ENCODE measurements at regions not wholly inside any gene's neighbourhood (a gene's known extent, or its start where the extent isn't known, plus 50 kb on each side); places are given as distances from the start of the nearest gene placed in this dataset.

DNA sequence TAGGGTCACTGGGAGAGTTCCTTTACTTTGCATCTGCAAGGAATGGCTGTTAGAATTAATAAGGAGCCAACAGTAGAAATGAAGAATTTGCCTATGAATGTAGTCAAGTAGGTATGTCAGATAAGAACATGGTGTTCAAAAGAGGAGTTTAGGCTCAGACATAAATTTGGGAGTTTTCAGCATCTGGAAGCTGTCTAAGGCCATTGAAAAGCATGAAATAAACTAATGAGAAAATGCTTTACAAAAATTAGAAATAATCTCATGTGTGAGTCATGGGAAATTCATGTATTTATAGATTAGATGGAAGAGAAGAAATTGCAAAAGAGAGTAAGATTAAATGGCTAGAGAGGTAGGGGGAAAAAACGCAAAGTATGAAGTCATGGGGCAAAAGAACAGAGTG, 201.9 kb downstream of the DIPK2A start:
- no peak overlapping the region for H2AFZ ChIP-seq (ENCODE audit: low read depth, low read length)
- H3F3A ChIP-seq (ENCODE audit: insufficient read depth, low read length, poor library complexity, severe bottlenecking): no peaks in the 10 kb centered on the region
- H3K27ac ChIP-seq (ENCODE audit: low read length): no peak overlapping the region
- no peaks in the 10 kb centered on the region for H3K36me3 ChIP-seq (ENCODE audit: insufficient read depth, low read length)
- H3K4me2 ChIP-seq (ENCODE audit: low read length): no peak overlapping the region
- H3K9ac ChIP-seq (ENCODE audit: low read length): no peak overlapping the region
- H3K27me3 ChIP-seq (ENCODE audit: insufficient read depth, low read depth, low read length): no peaks in the 10 kb centered on the region
- no peak for TF ChIP-seq POLR2AphosphoS5 (IDR thresholded peaks at IDR 0.05)
- TF ChIP-seq TAF1 (IDR thresholded peaks at IDR 0.05; ENCODE audit: low read depth): no peak
- TF ChIP-seq EP300 (conservative IDR thresholded peaks at IDR 0.05; ENCODE audit: poor library complexity, severe bottlenecking): no peak
- TF ChIP-seq EZH2 (IDR thresholded peaks at IDR 0.05; ENCODE audit: borderline replicate concordance, insufficient read depth, low read length, poor library complexity, severe bottlenecking): no peak
- no peak for TF ChIP-seq SMC3 (conservative IDR thresholded peaks at IDR 0.05; ENCODE audit: poor library complexity)
- H3K79me2 ChIP-seq (replicated peaks; ENCODE audit: insufficient read depth, low read length): no peaks in the 10 kb centered on the region
- no peaks in the 10 kb centered on the region for H3K9me2 ChIP-seq (ENCODE audit: insufficient read depth, low read length)
- H4K20me1 ChIP-seq (ENCODE audit: insufficient read depth): no peaks in the 10 kb centered on the region
- H3K9me3 ChIP-seq (ENCODE audit: low read length): no peaks in the 10 kb centered on the region
- H3K4me3 ChIP-seq (ENCODE audit: low read length): no peak overlapping the region

DNA sequence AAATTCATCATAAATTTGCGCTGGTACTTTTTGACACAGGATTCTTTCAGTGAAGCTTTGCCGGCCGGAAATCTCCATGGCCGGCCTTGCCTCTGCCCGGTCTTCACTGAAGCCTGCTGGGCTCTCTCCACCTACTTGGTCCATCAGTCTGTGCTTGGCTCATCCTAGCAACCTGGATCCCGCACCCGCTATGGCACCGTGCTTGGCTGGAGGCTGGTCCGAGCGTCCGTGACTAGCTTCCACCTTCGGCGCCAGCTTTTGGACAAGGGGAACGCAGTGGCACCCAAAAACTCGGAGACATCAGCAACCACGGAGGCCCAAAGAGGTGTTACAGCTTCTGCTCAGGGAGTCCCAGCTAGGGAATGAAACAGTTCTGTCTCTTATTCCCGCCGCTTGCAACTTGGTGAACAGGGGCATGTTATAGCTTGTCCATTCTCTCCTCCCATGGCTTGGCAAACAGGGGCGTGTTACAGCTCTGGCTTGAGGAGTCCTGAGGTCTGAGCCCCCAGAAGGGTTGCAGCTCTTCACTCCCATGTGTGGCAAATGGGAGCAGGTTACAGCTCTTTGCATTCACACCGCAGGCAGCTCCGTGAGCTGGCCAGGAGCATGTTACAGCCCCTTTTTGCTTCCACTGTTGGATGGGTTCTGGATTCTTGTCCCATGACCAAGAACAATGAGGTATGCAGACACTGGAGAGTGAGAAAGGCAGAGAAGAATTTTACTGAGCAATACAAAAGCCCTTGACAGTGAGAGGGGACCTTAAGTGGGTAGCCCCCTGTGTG, 204.2 kb downstream of the DIPK2A start:
- no peak overlapping the region for H3K4me3 ChIP-seq (ENCODE audit: low read length)
- no peaks in the 10 kb centered on the region for H3K79me2 ChIP-seq (replicated peaks; ENCODE audit: insufficient read depth, low read length)
- H4K20me1 ChIP-seq (ENCODE audit: insufficient read depth): no peaks in the 10 kb centered on the region
- H2AFZ ChIP-seq (ENCODE audit: low read depth, low read length): no peak overlapping the region
- no peak overlapping the region for H3K9ac ChIP-seq (ENCODE audit: low read length)
- H3K27me3 ChIP-seq (ENCODE audit: insufficient read depth, low read depth, low read length): no peaks in the 10 kb centered on the region
- no peaks in the 10 kb centered on the region for H3F3A ChIP-seq (ENCODE audit: insufficient read depth, low read length, poor library complexity, severe bottlenecking)
- TF ChIP-seq POLR2AphosphoS5 (IDR thresholded peaks at IDR 0.05) (no peak), EZH2 (IDR thresholded peaks at IDR 0.05; ENCODE audit: borderline replicate concordance, insufficient read depth, low read length, poor library complexity, severe bottlenecking) (no peak), TAF1 (IDR thresholded peaks at IDR 0.05; ENCODE audit: low read depth) (no peak), RAD21 (conservative IDR thresholded peaks at IDR 0.05) (no peak), EP300 (conservative IDR thresholded peaks at IDR 0.05; ENCODE audit: poor library complexity, severe bottlenecking) (no peak), SMC3 (conservative IDR thresholded peaks at IDR 0.05; ENCODE audit: poor library complexity) (no peak), MXI1 (conservative IDR thresholded peaks at IDR 0.05; ENCODE audit: poor library complexity, severe bottlenecking) (no peak)
- TF ChIP-seq, protein P1, sequence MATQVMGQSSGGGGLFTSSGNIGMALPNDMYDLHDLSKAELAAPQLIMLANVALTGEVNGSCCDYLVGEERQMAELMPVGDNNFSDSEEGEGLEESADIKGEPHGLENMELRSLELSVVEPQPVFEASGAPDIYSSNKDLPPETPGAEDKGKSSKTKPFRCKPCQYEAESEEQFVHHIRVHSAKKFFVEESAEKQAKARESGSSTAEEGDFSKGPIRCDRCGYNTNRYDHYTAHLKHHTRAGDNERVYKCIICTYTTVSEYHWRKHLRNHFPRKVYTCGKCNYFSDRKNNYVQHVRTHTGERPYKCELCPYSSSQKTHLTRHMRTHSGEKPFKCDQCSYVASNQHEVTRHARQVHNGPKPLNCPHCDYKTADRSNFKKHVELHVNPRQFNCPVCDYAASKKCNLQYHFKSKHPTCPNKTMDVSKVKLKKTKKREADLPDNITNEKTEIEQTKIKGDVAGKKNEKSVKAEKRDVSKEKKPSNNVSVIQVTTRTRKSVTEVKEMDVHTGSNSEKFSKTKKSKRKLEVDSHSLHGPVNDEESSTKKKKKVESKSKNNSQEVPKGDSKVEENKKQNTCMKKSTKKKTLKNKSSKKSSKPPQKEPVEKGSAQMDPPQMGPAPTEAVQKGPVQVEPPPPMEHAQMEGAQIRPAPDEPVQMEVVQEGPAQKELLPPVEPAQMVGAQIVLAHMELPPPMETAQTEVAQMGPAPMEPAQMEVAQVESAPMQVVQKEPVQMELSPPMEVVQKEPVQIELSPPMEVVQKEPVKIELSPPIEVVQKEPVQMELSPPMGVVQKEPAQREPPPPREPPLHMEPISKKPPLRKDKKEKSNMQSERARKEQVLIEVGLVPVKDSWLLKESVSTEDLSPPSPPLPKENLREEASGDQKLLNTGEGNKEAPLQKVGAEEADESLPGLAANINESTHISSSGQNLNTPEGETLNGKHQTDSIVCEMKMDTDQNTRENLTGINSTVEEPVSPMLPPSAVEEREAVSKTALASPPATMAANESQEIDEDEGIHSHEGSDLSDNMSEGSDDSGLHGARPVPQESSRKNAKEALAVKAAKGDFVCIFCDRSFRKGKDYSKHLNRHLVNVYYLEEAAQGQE (IDR thresholded peaks at IDR 0.05; ENCODE audit: borderline replicate concordance): no peak
- TF ChIP-seq, protein P2, sequence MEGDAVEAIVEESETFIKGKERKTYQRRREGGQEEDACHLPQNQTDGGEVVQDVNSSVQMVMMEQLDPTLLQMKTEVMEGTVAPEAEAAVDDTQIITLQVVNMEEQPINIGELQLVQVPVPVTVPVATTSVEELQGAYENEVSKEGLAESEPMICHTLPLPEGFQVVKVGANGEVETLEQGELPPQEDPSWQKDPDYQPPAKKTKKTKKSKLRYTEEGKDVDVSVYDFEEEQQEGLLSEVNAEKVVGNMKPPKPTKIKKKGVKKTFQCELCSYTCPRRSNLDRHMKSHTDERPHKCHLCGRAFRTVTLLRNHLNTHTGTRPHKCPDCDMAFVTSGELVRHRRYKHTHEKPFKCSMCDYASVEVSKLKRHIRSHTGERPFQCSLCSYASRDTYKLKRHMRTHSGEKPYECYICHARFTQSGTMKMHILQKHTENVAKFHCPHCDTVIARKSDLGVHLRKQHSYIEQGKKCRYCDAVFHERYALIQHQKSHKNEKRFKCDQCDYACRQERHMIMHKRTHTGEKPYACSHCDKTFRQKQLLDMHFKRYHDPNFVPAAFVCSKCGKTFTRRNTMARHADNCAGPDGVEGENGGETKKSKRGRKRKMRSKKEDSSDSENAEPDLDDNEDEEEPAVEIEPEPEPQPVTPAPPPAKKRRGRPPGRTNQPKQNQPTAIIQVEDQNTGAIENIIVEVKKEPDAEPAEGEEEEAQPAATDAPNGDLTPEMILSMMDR (IDR thresholded peaks at IDR 0.05; ENCODE audit: poor library complexity, severe bottlenecking): no peak
- H3K4me2 ChIP-seq (ENCODE audit: low read length): no peak overlapping the region
- no peaks in the 10 kb centered on the region for H3K9me2 ChIP-seq (ENCODE audit: insufficient read depth, low read length)
- no peak overlapping the region for H3K27ac ChIP-seq (ENCODE audit: low read length)
- no peaks in the 10 kb centered on the region for H3K36me3 ChIP-seq (ENCODE audit: insufficient read depth, low read length)
- no peaks in the 10 kb centered on the region for H3K9me3 ChIP-seq (ENCODE audit: low read length)
